ENCODE measurements at regions not wholly inside any gene's neighbourhood (a gene's known extent, or its start where the extent isn't known, plus 50 kb on each side); places are given as distances from the start of the nearest gene placed in this dataset.

- DNase-seq (ENCODE audit: low read depth), result no peak
Measured at GRCh38 chr19:28882818-28883217, 330.1 kb downstream of the UQCRFS1 start.

GRCh38 chr19:28881616-28882015 lies 331.3 kb downstream of the UQCRFS1 start:
- DNase-seq (ENCODE audit: low read depth), result no peak

DNA sequence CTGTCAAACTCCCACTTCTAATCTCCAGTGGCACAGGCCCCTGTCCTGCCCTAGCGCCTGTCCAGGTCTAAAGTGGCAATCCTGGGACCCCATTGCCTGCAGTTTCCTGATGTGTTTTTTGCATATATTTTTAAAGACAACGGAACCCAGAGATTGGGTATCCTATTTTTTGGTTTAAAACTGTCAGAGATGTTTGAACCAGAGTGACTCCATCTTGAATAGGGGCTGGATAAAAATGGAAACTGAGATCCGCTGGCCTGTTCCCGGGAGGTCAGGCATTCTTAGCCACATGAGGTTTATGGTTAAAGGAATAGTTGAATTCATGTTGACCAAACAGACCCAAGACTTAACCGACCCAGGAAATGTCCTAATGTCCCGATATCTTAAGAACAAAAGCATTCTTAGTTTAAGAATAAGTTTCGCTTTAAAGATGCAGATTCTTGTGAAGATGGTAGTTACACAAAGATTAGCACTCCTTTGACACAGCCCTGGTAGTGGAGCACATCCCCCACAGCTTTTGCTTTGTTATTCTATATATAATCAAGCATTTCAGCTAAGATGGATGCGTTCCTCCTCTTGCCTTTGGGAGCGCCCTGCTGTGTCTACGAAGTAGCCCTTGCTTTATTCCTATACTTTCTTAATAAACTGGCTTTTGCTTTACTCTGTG lies 332.1 kb downstream of the UQCRFS1 start:
- DNase-seq (ENCODE audit: low read depth), result no peak

DNA sequence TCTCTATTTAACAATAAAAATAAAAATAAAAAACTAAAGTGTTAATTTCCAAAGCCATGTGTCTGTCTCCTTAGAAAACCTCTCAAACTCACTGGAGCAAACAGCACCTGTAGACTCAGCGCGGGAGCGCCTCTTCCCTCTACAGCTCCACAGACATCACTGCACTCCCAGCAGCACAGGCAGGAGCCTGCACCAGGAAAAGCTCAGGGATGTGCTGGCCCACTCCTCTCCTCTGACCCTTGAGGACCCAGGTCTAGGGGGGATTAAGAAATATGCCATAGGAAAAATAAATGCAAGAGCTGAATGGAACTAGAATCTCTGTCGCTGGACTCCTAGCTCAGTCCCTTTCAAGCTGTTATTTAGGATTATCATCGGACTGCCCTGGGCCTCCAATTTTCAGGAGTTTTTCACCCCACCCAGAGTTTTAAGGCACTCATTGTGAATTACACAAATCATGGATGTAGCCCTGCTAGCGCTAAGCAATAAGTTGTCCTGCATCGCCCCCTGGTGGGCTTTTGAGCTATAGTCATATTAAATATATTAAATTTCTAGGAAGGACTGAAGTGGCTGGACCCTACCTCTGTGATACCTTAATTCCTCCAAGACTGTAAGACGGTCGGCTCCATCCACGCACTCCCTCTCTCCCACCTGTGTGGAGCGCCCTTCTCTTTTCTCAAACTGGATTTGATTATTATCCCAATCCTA lies 333.9 kb downstream of the UQCRFS1 start:
- DNase-seq (ENCODE audit: low read depth), result peak; percentile 25

DNA sequence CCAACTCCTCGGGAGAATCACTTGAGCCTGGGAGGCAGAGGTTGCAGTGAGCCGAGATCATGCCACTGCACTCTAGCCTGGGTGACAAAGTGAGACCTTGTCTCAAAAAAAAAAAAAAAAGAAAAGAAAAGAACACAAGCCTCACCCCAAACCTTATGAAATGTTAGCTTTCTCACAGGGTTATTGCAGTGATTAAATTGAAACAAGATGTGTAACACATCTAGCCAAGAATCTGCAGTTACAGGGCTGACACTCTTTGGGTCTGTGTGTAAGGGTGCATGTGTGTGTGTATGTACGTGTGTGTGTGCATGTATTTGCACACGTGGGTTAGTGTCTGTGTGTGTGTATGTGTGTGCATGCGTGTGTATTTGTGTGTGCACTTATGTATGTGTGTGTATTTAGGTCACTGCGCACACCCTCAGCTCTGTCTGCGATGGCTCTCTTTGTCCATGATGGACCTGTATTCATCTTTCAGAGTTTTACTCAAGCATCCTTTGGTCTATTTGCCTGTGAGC lies 336.3 kb downstream of the UQCRFS1 start:
- DNase-seq (ENCODE audit: low read depth), result no peak

DNA sequence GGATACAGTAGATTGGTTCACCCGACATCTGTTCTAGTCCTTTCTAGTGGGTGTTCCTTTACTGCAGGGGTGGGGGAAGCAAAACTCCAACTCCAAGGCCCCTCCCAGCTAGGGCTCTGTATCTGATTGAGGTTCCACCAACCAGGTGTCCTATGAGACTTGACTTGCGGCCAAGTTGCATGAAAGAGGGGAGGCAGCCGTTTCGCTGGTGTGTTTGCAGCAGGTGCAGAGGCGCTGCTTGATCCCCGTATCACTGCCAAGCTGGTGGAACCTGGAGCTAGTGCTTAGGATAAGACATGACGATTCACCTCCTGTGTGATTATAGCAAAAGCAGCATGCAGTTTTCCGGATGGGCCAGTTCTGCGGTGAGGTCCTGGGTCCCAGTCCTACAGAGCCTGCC lies 338.2 kb downstream of the UQCRFS1 start:
- no peak for DNase-seq (ENCODE audit: low read depth)

DNA sequence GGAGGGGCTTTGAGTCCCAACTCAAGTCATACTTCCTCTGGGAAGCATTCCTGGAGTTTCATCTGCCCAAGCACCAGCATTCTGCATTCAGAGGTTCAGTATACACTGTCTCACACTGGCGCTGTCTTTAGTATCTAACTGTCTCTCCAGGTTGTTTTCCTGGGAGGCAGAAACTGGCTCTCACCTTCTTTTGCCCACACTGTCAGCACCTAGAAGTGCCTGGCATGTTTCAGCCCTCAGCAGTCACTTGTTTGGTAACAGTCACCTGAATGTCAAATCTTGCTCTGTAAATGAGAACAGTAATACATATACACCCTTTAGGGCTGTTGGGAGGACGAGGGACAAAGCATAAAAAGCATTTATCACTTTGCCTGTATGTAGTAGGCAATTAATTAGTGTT lies 339.6 kb downstream of the UQCRFS1 start:
- DNase-seq (ENCODE audit: low read depth), result no peak

- no peak for DNase-seq (ENCODE audit: low read depth)
Measured at GRCh38 chr19:28871099-28871725, 341.7 kb downstream of the UQCRFS1 start.

- DNase-seq (ENCODE audit: low read depth), result no peak
Measured at GRCh38 chr19:28869459-28869858, 343.5 kb downstream of the UQCRFS1 start.

DNA sequence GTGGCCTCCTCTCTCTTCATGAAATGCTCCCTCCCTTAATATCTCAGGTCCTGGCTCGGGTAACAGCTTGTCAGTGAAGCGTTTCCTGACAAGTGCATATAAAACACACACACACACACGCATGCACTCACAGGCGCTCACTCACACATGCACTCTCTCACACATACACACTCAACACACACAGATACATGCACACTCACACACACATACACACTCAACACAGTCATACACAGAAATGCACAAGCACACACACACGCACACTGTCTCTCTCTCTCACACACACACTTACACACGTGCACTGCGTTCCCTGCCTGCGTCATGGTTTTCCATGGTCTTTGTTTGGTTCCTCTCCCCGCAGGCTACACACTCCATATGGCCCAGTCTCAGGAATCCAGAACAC lies 344.1 kb downstream of the UQCRFS1 start:
- no peak for DNase-seq (ENCODE audit: low read depth)

DNA sequence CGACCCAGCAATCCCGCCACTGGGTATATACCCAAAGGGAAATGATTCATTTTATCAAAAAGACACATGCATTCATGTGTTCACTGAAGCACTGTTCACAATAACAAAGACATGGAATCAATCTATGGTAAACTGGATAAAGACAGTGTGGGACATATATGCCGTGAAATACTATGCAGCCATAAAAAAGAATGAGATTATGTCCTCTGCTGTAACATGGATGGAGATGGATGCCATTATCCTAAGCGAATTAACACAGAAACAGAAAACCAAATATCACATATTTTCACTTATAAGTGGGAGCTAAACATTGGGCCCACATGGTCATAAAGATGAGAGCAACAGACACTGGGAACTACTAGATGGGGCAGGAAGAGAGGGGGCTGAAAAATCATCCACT lies 345.0 kb downstream of the UQCRFS1 start:
- no peak for DNase-seq (ENCODE audit: low read depth)

DNA sequence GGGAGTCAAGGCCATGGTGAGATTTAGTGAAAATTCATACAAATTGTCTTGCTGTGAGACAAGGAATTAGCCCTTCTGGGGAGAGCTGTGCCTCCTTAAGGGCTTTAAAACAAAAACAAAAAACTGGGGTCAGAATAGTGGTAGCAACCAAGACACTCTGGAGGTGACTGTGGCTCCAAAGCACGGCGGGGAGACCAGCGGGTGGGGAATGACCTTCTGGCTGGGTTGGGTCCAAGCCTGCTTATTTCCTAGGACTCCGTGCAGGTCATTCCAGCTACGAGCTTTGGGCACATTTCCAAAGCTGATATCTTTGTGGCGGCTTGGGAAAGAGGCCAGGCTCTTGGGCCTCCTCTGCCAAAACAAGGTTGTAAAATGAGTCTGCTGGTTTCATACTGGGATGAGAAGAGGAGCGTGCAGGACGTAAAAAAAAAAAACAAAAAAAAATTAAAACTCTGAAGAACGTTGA lies 348.3 kb downstream of the UQCRFS1 start:
- no peak for DNase-seq (ENCODE audit: low read depth)

GRCh38 chr19:28864024-28864503 lies 348.9 kb downstream of the UQCRFS1 start:
- no peak for DNase-seq (ENCODE audit: low read depth)

- no peak for DNase-seq (ENCODE audit: low read depth)
Measured at GRCh38 chr19:28862238-28862637, 350.7 kb downstream of the UQCRFS1 start.

- no peak for DNase-seq (ENCODE audit: low read depth)
Measured at GRCh38 chr19:28859811-28860210, 353.1 kb downstream of the UQCRFS1 start.

- no peak for DNase-seq (ENCODE audit: low read depth)
Measured at GRCh38 chr19:28858933-28859332, 354.0 kb downstream of the UQCRFS1 start.

- no peak for DNase-seq (ENCODE audit: low read depth)
Measured at GRCh38 chr19:28857967-28858366, 355.0 kb downstream of the UQCRFS1 start.

DNA sequence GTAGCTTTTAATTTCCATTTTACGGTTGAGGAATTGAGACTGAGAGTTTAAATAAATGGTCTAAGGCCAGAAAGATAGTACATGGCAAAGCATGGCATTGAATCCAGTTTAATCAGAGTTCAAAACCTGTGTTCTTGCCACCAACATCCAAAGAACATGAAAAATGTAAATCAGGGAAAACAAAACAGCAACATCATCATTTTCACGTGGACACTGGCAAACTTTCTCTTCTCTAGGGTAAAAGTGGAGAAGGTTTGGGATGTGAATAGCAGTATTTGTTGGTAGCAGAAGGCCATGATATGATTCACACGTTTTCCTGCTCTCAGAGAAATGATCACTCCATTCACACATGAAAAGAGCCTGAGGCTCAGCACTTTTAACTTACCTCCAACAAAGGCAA lies 357.7 kb downstream of the UQCRFS1 start:
- DNase-seq (ENCODE audit: low read depth), result no peak

DNA sequence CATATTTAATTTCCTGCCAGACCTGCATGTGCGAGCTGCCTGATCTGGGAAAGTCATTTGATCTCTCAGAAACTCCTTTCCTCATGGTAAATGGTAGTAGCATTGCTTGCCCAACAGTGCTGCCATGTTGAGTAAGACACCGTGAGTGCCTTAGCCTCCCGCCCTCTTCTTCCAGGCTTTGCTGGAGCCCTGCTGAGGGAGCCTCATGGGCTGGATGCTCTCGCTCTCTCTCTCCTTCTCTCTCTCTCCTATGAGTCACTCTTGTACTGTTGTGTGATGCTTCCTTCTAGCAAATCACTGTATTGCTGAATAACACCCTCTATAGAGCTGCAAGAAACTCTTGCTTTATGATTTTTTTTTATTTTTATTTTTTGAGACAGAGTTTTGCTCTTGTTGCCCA lies 365.5 kb downstream of the UQCRFS1 start:
- no peak for DNase-seq (ENCODE audit: low read depth)

GRCh38 chr19:28846094-28846812 lies 366.7 kb downstream of the UQCRFS1 start:
- no peak for DNase-seq (ENCODE audit: low read depth)

GRCh38 chr19:28843761-28844492 lies 369.0 kb downstream of the UQCRFS1 start:
- no peak for DNase-seq (ENCODE audit: low read depth)

- DNase-seq (ENCODE audit: low read depth), result no peak
Measured at GRCh38 chr19:28841531-28841930, 371.4 kb downstream of the UQCRFS1 start.

All from stimulated activated CD8-positive, alpha-beta memory T cell treated with anti-CD3 and anti-CD28 coated beads, Interleukin-7, amount 100 ng/mL, for 24 hours (primary cell).